ENCODE measurements at regions not wholly inside any gene's neighbourhood (a gene's known extent, or its start where the extent isn't known, plus 50 kb on each side); places are given as distances from the start of the nearest gene placed in this dataset.

GRCh38 chr21:43352154-43352537 is 74.8 kb downstream of the SIK1 start:
- Mint-ChIP-seq H3K4me1 (peaks cover 42% of the 10 kb centered on the region), H3K36me3 (ENCODE audit: low read depth) (no peaks in the 10 kb centered on the region), H3K9me3 (no peaks in the 10 kb centered on the region), H3K4me3 (no peak overlapping the region), H3K27ac (peak overlapping the region in 1 of 3 experiments; percentile 87), H3K27me3 (ENCODE audit: low read depth) (peaks cover 21% of the 10 kb centered on the region)
- TF ChIP-seq CTCF (IDR thresholded peaks at IDR 0.05; ENCODE audit: unreplicated experiment in 3 of 3): no peak

- no peak for TF ChIP-seq CTCF (IDR thresholded peaks at IDR 0.05; ENCODE audit: unreplicated experiment in 3 of 3)
- no peaks in the 10 kb centered on the region for H3K9me3 Mint-ChIP-seq
- H3K4me1 Mint-ChIP-seq: peaks cover 42% of the 10 kb centered on the region
- peaks cover 21% of the 10 kb centered on the region for H3K27me3 Mint-ChIP-seq (ENCODE audit: low read depth)
- H3K36me3 Mint-ChIP-seq (ENCODE audit: low read depth): no peaks in the 10 kb centered on the region
- no peak overlapping the region for H3K4me3 Mint-ChIP-seq
- H3K27ac Mint-ChIP-seq: peak overlapping the region in 2 of 3 experiments; percentile 34 to 43
Measured at GRCh38 chr21:43351501-43352153, 75.3 kb downstream of the SIK1 start.

GRCh38 chr21:43349644-43350043 is 77.3 kb downstream of the SIK1 start:
- peaks cover 49% of the 10 kb centered on the region for H3K4me1 Mint-ChIP-seq

GRCh38 chr21:43348801-43349261 is 78.1 kb downstream of the SIK1 start:
- Mint-ChIP-seq H3K27me3 (ENCODE audit: low read depth) (peaks cover 17% of the 10 kb centered on the region), H3K4me3 (no peak overlapping the region), H3K9me3 (no peaks in the 10 kb centered on the region), H3K4me1 (peaks cover 52% of the 10 kb centered on the region), H3K27ac (peak overlapping the region in 2 of 3 experiments; percentile 50 to 80), H3K36me3 (ENCODE audit: low read depth) (no peaks in the 10 kb centered on the region)
- no peak for TF ChIP-seq CTCF (IDR thresholded peaks at IDR 0.05; ENCODE audit: unreplicated experiment in 3 of 3)

More at GRCh38 chr21:43349644-43350043, 77.3 kb downstream of the SIK1 start:
- H3K9me3 Mint-ChIP-seq: no peaks in the 10 kb centered on the region
- no peaks in the 10 kb centered on the region for H3K36me3 Mint-ChIP-seq (ENCODE audit: low read depth)
- TF ChIP-seq CTCF (IDR thresholded peaks at IDR 0.05; ENCODE audit: unreplicated experiment in 3 of 3): no peak
- peaks cover 17% of the 10 kb centered on the region for H3K27me3 Mint-ChIP-seq (ENCODE audit: low read depth)
- no peak overlapping the region for H3K4me3 Mint-ChIP-seq
- H3K27ac Mint-ChIP-seq: no peak overlapping the region

GRCh38 chr21:43348170-43348766 is 78.7 kb downstream of the SIK1 start:
- H3K9me3 Mint-ChIP-seq: no peaks in the 10 kb centered on the region
- TF ChIP-seq CTCF (IDR thresholded peaks at IDR 0.05; ENCODE audit: unreplicated experiment in 3 of 3): no peak
- H3K4me1 Mint-ChIP-seq: peaks cover 53% of the 10 kb centered on the region
- H3K36me3 Mint-ChIP-seq (ENCODE audit: low read depth): no peaks in the 10 kb centered on the region
- H3K27ac Mint-ChIP-seq: no peak overlapping the region
- H3K27me3 Mint-ChIP-seq (ENCODE audit: low read depth): peaks cover 16% of the 10 kb centered on the region
- no peak overlapping the region for H3K4me3 Mint-ChIP-seq
